OCI-LY1 (cell line): ENCODE measurements at regions not wholly inside any gene's neighbourhood (a gene's known extent, or its start where the extent isn't known, plus 50 kb on each side); places are given as distances from the start of the nearest gene placed in this dataset.

Experiments
- EZH2 ChIP-seq: fragments of 200-600 bp; sonication (generic), shearing (Covaris generic); IDR thresholded peaks from 2 replicates; pipeline ENCODE4 v1.8.0; 2017; ENCODE audit warnings: borderline replicate concordance, mixed run types, mild to moderate bottlenecking, antibody characterized with exemption, low read length, moderate library complexity, mixed read lengths
- TF ChIP-seq, protein P1 (sequence below): fragments of 200-600 bp; sonication (generic), shearing (Covaris generic); IDR thresholded peaks from 2 replicates; pipeline ENCODE4 v1.5.1; 2017; ENCODE audit warnings: mild to moderate bottlenecking, antibody characterized with exemption, low read length, moderate library complexity, mixed read lengths

DNA sequence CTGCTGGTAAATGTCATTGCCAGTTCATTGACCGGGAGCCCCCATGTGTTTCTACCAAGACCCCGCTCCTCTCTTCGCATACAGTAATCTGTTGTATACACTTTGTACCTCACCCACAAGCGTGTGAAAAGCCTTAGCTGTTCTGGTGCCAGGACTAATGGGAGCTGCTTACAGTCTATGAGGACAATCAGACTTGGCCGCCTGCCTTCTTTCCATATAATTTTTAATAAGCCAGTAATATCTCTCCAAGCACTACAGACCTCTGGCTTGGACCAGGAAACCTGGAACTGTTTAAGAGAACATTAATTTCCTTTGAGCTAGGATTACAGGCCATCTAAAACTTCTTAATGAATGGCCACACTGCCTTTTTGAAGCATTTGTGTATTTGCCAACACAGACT, 149.7 kb upstream of the MSX1 start:
- TF ChIP-seq, protein P1, sequence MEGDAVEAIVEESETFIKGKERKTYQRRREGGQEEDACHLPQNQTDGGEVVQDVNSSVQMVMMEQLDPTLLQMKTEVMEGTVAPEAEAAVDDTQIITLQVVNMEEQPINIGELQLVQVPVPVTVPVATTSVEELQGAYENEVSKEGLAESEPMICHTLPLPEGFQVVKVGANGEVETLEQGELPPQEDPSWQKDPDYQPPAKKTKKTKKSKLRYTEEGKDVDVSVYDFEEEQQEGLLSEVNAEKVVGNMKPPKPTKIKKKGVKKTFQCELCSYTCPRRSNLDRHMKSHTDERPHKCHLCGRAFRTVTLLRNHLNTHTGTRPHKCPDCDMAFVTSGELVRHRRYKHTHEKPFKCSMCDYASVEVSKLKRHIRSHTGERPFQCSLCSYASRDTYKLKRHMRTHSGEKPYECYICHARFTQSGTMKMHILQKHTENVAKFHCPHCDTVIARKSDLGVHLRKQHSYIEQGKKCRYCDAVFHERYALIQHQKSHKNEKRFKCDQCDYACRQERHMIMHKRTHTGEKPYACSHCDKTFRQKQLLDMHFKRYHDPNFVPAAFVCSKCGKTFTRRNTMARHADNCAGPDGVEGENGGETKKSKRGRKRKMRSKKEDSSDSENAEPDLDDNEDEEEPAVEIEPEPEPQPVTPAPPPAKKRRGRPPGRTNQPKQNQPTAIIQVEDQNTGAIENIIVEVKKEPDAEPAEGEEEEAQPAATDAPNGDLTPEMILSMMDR = no peak
- TF ChIP-seq EZH2 = no peak
